T-helper 22 cell (primary cell): ENCODE measurements at regions not wholly inside any gene's neighbourhood (a gene's known extent, or its start where the extent isn't known, plus 50 kb on each side); places are given as distances from the start of the nearest gene placed in this dataset.

ENCODE experiments used
- DNase-seq: peaks from one replicate; pipeline ENCODE4 v3.0.0-alpha.2; 2020; ENCODE audit warnings: low read depth

DNA sequence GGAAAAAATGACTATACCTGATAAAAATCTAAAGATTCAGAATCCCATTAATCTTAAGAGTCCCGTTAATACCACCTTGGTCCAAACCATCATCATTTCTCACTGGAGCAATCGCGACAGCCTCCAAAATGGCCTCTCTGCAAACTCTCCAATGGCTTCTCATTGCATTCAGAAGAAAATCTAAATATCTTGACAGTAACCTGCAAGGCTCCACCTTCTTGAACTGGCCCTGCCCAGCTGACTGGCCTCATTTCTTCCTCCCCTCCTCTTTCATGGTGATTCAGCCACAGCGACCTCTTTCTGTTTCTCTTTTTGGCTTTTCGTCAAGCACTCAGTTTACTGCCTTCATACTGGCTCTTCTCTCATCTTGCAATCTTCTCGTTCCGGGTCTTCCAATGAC, 56.2 kb upstream of the GPRIN3 start:
- no peak for DNase-seq

GRCh38 chr4:89358935-89359638, 51.5 kb upstream of the GPRIN3 start:
- no peak for DNase-seq

DNA sequence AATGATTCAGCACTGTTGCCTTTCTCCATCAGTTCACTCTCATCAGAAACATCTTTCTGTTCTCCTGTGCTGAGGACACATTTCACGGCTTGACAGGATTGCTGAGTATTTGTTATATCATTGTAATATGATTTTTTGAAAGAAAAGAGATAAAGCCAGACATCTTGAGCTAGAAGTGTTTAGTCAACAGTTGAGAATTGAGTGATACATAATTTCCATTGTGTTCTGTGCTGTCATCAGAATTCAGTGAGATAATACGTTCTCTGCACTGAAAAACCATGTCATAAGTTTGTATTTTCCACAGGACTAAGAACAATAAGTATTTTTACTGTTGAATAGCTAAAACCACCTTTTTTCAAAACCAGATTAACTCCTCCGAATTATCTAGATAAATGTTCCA, 50.2 kb upstream of the GPRIN3 start:
- no peak for DNase-seq
